ENCODE measurements at regions not wholly inside any gene's neighbourhood (a gene's known extent, or its start where the extent isn't known, plus 50 kb on each side); places are given as distances from the start of the nearest gene placed in this dataset.
A peak's percentile ranks its signal among the peaks of the same experiment; 100 is the strongest.

DNA sequence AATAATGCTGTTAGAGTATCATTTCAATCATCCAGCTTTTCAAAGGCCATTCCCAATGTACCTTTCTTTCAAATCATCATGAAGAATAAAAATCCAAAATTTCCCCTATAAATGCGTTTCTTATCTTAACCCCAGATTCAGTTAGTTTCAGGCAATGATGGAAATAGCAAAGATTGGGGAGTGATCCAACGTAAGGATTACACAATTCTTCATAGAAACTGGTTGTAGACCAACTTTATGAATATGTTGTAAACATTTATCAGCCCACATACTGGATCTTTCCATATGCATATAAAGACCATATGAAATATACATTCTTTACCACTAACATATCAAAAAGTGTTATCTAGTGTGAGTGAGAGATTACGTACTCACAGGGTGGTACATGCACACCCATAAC lies 92.7 kb downstream of the ZC3H11B start:
- no peak overlapping the region for H3K4me3 ChIP-seq (ENCODE audit: low read depth, low read length)
- DNase-seq, result no peak
- no peak overlapping the region for H3K27ac ChIP-seq
- in situ Hi-C loops (cut with HindIII; ENCODE audit: low pct_ligation_motif_present, low sequenced_read_pairs), result no loop called here
- no peaks in the 10 kb centered on the region for H3K36me3 ChIP-seq (replicated peaks)
- H3K27me3 ChIP-seq (replicated peaks), result no peaks in the 10 kb centered on the region
- TF ChIP-seq, protein P1, sequence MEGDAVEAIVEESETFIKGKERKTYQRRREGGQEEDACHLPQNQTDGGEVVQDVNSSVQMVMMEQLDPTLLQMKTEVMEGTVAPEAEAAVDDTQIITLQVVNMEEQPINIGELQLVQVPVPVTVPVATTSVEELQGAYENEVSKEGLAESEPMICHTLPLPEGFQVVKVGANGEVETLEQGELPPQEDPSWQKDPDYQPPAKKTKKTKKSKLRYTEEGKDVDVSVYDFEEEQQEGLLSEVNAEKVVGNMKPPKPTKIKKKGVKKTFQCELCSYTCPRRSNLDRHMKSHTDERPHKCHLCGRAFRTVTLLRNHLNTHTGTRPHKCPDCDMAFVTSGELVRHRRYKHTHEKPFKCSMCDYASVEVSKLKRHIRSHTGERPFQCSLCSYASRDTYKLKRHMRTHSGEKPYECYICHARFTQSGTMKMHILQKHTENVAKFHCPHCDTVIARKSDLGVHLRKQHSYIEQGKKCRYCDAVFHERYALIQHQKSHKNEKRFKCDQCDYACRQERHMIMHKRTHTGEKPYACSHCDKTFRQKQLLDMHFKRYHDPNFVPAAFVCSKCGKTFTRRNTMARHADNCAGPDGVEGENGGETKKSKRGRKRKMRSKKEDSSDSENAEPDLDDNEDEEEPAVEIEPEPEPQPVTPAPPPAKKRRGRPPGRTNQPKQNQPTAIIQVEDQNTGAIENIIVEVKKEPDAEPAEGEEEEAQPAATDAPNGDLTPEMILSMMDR (IDR thresholded peaks at IDR 0.05; ENCODE audit: low read depth, low read length, missing control alignments), result no peak

DNA sequence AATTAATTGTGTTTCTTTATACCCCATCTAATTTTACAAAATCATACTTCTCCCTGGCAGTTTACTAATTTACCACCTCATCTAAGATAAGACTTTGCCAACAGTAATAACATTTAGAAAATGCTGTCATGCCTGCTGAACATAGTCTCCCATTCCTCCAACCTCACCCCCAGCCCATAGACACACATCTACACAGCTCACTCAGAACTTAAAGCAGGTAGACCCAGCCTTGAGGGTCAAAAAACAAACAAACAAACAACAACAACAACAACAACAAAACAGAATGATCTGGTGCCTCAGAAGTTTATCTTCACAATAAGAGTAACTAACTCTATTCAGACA lies 94.0 kb downstream of the ZC3H11B start:
- H3K36me3 ChIP-seq (replicated peaks), result no peaks in the 10 kb centered on the region
- H3K4me3 ChIP-seq (ENCODE audit: low read depth, low read length), result no peak overlapping the region
- DNase-seq, result no peak
- in situ Hi-C loops (cut with HindIII; ENCODE audit: low pct_ligation_motif_present, low sequenced_read_pairs), result no loop called here
- no peaks in the 10 kb centered on the region for H3K27me3 ChIP-seq (replicated peaks)
- TF ChIP-seq, protein P1 (IDR thresholded peaks at IDR 0.05; ENCODE audit: low read depth, low read length, missing control alignments), result no peak
- no peak overlapping the region for H3K27ac ChIP-seq

DNA sequence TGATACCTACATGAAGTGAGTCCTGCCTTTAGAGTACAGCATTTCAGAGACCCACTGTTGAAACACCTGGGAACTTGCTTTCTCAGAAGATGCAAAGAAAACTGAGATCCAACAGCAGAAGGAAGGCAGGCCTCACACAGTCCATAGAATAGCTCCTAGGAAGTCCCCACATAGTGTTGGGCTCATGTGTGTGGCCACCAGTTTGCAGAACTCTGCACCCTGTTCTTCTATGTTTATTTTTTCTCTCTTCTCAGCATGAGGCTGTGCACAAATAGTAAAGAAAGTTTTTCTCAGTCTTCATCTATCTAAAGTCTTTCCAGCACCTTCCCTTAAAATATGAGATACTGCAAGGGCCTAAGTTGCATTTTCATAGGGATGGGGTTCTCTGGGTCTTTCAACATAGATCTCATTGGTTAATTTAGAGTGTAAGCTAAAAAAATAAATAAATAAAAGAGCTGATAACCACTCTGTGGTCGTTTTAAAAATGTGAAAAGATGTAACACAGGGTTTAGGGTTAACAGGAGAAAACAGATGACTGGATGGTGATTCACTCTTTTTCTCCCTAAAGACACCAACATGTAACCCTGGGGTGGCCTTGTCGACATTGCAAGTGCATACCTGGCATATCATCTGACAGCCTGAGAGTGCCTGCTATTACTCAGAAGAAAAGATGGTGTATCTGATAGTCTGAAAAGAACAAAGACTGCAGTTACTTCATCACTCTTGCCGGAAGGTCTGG lies 94.6 kb downstream of the ZC3H11B start:
- no peaks in the 10 kb centered on the region for H3K36me3 ChIP-seq (replicated peaks)
- TF ChIP-seq, protein P1 (IDR thresholded peaks at IDR 0.05; ENCODE audit: low read depth, low read length, missing control alignments), result no peak
- no peak overlapping the region for H3K4me3 ChIP-seq (ENCODE audit: low read depth, low read length)
- peak; percentile 88 for DNase-seq
- in situ Hi-C loops (cut with HindIII; ENCODE audit: low pct_ligation_motif_present, low sequenced_read_pairs), result no loop called here
- H3K27ac ChIP-seq, result no peak overlapping the region
- no peaks in the 10 kb centered on the region for H3K27me3 ChIP-seq (replicated peaks)

DNA sequence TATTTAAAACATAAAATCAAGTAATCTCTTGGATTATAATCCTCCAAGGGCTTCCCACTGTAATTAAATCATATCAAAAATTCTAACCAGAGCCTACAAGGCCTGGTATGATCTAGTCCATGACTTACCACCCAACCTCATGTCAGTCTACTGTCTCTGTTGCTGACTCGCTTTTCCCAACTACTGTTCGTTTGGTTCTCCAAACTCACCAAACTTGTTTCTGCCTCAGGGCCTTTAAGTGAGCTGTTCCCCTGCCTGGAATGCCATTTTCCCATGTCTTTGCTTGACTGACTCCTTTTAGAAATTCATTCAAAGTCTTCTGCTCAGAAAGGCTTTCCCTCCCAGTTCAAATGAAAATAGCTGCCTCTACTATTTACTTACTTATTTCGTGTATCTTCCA lies 95.9 kb downstream of the ZC3H11B start:
- H3K4me3 ChIP-seq (ENCODE audit: low read depth, low read length), result no peak overlapping the region
- DNase-seq, result no peak
- in situ Hi-C loops (cut with HindIII; ENCODE audit: low pct_ligation_motif_present, low sequenced_read_pairs), result no loop called here
- no peaks in the 10 kb centered on the region for H3K27me3 ChIP-seq (replicated peaks)
- TF ChIP-seq, protein P1 (IDR thresholded peaks at IDR 0.05; ENCODE audit: low read depth, low read length, missing control alignments), result no peak
- H3K36me3 ChIP-seq (replicated peaks), result no peaks in the 10 kb centered on the region
- H3K27ac ChIP-seq, result no peak overlapping the region

DNA sequence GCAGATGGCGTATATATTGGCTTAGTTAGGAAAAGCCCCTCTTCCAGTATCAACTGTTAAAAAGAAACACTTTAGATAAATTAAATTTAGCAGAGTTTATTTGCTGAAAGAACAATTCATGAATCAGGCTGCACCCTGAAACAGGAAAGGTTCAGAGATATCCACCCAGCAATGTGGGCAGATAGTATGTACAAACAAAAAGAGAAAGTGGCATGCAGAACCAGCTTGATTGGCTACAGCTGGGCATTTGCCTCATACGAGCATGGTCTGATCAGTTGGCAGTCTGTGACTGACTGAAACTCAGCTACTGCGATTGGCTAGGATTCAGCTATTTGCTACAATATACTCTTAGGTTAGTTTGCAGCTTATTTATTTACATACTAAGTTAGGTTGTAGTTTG lies 98.2 kb downstream of the ZC3H11B start:
- Histone ChIP-seq H3K4me3 (ENCODE audit: low read depth, low read length) (no peak overlapping the region), H3K27me3 (replicated peaks) (no peaks in the 10 kb centered on the region), H3K27ac (no peak overlapping the region), H3K36me3 (replicated peaks) (no peaks in the 10 kb centered on the region)
- in situ Hi-C loops (cut with HindIII; ENCODE audit: low pct_ligation_motif_present, low sequenced_read_pairs), result no loop called here
- no peak for DNase-seq
- TF ChIP-seq, protein P1 (IDR thresholded peaks at IDR 0.05; ENCODE audit: low read depth, low read length, missing control alignments), result no peak

DNA sequence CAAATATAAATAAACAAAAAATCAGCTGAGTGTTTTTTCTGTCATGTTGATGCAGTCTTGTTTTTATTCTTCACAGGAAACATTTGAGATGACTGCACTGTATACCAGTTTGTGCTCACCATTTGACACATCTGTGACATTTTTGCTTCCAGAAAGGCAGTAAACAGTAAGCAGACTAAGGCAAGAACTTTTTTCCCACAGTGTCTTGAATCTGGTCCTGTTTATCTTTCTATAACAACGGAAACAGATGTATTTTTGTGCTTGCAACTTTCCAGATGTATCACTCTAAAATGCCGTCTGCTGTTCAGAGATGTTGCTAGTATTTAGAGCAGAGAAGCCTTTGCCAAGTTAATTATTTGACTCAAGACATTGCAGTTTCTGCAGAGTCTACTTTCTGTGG lies 105.5 kb downstream of the ZC3H11B start:
- Histone ChIP-seq H3K36me3 (replicated peaks) (no peaks in the 10 kb centered on the region), H3K27me3 (replicated peaks) (no peaks in the 10 kb centered on the region), H3K27ac (no peak overlapping the region), H3K4me3 (ENCODE audit: low read depth, low read length) (no peak overlapping the region)
- TF ChIP-seq, protein P1 (IDR thresholded peaks at IDR 0.05; ENCODE audit: low read depth, low read length, missing control alignments), result no peak
- in situ Hi-C loops (cut with HindIII; ENCODE audit: low pct_ligation_motif_present, low sequenced_read_pairs), result no loop called here
- DNase-seq, result no peak
